HG03571 (cell line): ENCODE measurements at regions not wholly inside any gene's neighbourhood (a gene's known extent, or its start where the extent isn't known, plus 50 kb on each side); places are given as distances from the start of the nearest gene placed in this dataset.
"Not testable (repeated sequence)": the region's sequence is repeated elsewhere in the genome, so short reads cannot be mapped to it uniquely, and the experiment has no call there.

Experiments
- ATAC-seq: cut with Tn5 transposase; IDR thresholded peaks from one replicate; pipeline ENCODE4 v1.9.1; 2021; ENCODE audit not compliant: unreplicated experiment

DNA sequence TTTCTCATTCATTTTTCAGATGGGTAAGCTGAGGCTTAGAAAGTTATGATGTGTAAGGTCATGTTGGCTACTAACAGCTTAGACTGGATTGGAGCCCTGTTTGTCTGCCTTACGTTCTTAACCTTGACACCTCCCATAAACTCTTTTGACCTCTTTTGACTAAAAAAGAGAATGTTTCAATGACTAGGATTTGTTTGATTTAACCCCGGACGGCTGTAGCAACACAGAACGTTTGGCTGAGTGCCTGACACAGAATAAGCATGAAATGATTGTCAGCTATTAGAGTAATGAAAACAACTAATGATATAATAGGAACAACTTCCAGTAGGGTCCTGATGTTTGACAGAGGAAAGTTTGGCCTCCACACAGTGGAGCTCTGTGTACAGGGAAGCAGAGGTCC is 83.3 kb upstream of the PDZD8 start:
- no peak for ATAC-seq

DNA sequence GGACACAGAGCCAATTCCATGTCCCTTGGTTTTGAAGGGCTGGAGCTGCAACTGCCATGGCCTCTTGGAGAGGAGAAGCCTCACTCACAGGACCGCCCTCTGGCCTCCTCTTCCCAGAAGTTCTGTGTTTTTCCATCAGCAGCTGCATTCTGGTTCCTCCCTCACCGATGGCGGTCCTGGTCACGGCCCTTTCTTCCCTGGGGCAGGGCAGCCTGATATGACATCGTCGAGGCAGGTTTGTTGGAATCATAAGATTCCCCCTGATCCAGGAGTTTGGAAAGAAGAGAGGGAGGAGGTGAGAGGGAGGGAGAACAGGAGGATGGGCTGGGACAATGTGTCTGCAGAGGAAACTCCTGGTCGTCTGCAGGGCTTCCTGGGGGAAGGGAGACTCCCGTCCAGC is 82.7 kb upstream of the PDZD8 start:
- ATAC-seq, result no peak

DNA sequence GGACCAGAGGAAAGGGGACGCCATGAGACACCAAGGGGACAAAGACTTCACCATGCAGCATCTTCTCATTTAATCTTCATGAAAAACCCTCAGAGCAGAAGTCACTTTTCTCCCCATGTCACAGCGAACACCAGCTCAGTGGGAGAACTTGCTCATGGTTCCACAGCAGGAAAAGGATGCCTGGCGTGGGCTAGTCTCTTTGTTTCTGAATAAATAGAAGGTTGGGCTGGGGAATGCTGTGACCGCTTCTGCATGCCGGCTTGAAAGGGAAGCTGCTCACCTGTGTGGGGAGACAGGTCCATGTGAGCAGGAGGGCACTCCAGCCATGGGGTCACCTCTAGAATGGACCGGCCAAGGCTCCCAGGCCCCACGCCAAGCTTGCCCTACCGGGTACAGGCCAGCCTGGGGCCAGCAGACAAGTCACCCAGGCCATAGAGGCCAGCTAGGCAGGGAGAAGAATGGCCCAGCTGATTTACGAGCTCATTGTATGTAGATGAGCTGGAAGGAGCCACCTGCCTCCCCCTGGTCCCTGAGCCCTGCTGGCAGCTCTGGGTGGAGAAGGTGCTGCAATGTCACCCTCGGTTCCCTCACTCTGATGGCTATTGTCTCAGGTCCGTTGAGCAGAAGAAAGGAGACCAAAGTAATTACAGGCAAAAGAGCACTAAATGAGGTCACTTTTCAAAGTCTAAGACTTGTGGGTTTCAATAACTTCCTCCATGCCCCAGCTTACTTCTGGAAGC is 82.0 kb upstream of the PDZD8 start:
- no peak for ATAC-seq

DNA sequence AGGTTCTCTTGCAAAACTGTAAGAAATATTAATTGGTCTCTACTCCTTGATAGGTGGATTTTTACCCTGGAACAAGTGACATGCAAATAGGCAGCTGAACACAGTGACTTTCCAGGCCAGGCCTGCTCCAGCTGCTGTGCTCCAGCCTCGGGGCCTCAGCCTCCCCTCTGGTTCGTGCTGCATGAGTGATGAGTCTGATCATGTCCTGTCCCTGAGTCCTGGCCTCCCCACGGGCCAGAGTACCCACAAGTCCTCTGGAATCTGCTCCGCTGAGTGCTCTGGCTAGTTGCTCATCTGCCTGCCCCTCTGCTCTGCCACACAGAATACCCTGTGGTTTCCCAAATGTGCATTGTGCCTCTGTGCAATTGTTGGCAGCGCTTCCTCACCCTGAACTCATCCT is 80.1 kb upstream of the PDZD8 start:
- no peak for ATAC-seq

DNA sequence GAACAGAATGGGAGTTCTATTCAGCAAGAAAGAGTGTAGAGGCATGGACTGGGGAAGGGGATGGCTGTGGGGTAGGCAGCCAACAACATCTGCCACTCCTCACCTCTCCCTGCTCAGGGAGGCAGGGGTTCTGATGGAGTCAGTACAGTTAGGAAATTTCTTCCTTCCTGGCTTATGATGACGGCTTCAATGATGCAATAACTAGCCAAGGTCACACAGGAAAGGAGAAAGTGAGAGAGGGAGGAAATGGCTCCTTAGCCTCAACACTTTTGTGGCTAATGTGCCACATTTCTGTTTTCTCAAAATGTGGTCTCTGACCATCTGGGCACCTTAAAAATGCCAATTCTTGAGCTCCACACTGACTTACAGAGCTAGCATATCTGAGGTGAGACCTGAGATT is 79.3 kb upstream of the PDZD8 start:
- ATAC-seq, result no peak

DNA sequence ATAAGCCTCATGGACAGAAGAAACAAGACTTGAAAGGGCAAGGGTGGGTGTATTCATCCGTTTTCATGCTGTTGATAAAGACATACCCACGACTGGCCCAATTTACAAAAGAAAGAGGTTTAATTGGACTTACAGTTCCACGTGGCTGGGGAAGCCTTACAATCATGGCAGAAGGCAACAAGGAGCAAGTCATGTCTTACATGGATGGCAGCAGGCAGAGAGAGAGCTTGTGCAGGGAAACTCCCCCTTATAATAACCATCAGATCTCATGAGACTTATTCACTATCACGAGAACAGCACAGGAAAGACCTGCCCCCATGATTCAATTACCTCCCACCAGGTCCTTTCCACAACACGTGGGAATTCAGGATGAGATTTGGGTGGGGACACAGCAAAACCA is 78.2 kb upstream of the PDZD8 start:
- ATAC-seq, result not testable (repeated sequence)

DNA sequence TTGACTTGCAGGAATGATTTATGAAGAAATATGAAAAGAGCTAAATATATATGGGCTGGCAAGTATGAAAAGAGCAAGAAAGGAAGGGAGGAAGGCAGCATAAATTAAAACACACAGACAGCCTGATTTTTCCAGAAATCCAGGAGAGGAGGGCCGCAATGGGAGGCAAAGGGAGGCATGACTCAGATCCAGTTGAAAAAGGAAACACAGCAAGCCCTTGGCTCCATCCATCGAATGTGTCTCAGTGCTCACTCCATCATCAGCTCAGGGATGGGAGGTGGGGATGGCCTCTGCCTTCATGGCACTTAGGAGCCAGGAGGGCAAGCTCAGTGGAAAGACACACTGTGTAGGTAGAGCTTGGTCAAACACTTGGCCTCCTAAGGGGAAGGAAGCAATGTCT is 75.7 kb upstream of the PDZD8 start:
- ATAC-seq, result no peak

DNA sequence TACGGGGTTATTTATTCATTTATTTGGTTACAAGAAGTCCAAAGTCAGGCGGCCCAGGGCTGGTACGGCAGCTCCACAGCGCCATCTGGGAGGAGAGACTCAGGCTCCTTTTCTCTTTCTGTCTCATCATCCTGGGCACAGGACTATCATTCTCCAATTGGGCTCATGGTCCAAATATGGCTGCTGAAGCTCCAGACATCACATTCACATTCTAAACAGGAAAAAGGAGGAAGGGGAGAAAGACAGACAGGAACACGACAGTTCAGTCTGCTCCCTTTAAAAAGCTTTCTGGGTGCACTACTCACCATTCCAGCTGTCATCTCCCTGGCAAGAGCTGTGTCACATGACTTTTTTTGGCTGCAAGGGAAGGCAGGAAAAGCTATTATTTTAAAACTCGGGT is 74.4 kb upstream of the PDZD8 start:
- ATAC-seq, result no peak

DNA sequence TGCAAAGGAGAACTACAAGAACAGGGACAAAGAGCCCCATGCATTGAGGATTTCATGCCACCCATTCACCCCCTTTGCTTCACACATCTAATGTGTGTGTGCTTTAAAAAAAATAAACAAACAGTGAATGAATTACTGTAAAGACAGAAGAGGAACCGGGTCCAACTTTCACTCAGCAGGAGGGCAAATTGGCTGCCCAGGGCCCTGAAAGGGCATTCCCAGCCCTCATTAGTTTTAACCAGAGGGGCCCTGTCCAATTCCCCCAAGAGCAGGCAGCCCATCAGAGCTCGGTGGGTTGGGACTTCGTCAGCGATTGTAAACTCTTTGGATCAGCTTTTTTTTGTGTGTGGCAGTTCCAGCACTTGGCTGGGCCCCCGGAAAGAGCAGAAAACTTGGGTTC is 73.6 kb upstream of the PDZD8 start:
- no peak for ATAC-seq

DNA sequence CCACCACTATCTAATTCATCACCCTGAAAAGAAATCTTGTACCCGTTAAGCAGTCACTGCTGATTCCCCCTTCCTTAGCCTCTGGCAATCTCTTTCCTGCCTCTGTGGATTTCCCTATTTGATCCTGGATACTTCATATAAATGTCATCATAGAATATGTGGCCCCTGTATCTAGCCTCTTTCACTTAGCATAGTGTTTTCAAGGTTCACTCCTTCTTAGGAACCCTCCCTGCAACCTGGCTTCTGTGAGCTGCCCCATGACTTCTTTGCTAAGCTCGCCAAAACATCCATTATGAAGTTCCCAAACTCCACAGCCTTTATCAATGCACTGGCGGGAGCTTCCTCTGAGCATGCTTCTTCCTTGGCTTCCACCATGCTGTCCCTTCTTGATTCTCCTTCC is 70.8 kb upstream of the PDZD8 start:
- no peak for ATAC-seq

DNA sequence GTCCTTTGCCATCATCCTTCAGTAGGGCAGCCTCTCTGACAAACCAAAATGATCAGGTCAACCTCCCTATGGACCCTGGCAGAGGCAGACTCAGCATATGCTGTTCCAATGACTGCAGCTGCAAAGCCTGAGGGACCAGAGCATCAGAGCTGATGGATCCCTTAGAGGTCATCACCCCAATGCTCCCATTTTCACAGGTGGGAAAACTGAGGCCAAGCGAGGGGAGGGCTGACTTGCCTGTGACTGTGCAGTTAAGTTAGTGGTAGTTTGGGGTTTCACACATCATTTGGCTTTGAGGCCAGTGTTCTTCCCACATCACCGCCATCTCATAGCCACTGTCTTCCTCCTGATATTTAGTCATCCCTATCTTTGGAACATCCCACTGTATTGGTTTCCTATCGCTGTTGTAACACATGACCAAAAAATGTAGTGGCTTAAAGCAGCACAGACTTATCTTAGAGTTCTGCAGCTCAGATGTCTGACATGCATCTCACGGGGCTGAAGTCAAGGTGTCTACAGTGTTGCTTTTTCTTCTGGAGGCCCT is 69.3 kb upstream of the PDZD8 start:
- ATAC-seq, result no peak

DNA sequence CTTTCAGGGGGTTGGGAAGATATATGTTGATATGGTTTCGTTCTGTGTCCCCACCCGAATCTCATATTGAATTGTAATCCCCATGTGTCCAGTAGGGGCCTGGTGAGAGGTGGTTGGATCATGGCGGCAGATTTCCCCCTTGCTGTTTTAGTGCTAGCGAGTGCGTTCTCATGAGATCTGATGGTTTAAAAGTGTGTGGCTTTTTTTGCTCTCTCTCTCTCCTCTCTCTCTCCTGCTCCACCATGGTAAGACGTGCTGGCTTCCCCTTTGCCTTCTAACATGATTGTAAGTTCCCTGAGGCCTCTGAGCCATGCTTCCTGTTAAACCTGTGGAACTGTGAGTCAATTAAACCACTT is 68.4 kb upstream of the PDZD8 start:
- ATAC-seq, result no peak

DNA sequence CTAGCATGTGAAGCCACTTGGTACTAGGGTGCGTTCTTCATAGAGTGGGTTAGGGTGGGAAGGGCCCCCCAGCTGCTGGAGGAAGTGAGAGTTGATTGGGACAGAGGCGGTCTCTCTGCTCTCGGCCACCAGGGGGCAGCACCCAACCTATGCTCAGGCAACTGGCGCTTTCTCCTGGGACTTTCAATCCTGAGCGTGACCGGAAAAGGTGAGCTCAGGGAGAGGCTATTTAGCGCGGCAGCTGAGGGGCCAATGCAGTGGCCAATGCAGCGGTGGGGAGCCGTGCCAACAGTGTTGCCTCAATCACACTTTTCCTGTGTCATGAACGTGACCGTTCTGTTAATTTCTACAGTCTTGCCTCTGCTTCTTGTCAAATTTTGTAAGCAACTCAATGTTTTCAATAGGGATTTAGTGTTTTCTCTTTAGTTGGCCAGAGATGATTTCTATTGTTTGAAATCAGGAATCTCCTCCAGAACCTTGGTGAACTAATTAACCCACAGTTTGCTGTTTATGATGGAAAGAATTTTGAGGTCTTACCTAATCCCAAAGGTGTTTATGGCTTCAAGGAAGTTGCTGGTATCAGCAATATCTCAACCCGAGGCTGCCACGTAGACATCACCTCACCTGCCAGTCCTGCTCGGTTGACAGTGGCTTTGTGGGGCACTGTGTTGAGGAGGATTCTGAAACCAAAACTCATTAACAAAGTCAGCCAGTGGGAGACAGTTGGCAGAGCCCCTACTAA is 67.9 kb upstream of the PDZD8 start:
- ATAC-seq, result peak; percentile 52

DNA sequence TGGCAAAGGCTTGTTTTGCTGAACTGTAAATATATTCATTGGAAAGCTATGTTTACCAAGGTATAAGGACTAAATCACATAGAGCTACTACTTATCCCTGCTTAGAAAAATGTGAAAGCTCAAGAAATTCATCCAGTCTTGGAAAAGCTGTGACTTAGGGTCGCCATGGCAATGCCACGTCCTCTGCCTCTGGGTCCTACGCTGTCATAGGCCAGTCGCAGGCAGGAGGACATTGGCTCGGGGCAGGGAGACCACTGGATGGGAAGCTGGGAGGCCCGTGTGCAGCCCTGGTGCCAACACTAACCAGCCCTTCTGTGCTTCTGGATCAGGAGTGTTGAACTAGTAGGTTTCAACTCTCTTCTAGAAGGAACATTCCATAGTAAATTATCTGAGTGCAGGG is 67.3 kb upstream of the PDZD8 start:
- ATAC-seq, result no peak

DNA sequence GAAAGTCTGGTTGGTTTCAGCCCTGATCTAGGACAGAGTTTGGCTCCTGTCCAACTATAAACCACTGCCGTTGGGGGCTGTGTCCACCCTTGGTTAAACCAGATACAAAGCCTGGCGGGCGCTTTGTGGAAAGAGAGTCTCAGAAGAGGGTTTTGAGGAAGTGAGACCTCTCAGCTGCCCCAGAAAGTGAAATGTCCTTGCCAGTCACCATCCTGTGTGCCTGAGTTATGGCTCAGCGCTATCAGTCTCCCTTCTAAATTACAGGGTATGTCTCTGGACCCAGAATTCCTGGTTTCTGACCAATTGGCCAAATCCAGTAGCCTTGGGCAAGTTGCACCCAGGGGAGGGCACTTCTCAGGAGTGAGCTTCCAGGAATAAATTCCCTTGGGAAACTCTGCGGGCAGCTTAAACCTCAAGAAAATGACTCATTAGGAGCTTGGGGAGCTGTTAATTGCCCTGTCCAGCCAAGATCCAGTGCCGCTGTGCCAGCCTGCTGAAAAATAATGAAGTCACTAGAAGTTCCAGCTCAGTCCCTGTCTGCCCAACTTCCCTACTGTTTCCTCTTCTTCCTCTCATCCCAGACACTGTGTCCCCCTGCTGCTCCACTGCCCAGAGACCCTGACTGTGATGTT is 66.7 kb upstream of the PDZD8 start:
- ATAC-seq, result peak; percentile 78

DNA sequence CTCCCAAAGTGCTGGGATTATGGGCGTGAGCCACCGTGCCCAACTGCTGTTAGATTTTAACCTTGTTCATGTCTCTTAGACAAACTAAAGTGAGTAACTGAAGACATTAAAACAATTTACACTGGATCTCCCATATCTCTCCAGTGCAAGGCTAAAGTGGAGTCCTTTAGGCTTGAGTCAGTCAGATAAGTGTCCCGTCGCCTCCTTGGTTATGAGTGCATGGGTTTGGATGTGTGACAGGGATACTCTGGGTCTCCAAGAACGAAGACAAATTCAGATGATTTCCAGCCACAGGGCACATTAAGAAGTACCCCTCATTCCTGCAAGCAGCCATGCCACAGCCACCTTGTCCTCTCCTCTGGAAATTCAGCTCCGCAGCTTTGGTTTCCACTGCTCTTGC is 66.1 kb upstream of the PDZD8 start:
- no peak for ATAC-seq

DNA sequence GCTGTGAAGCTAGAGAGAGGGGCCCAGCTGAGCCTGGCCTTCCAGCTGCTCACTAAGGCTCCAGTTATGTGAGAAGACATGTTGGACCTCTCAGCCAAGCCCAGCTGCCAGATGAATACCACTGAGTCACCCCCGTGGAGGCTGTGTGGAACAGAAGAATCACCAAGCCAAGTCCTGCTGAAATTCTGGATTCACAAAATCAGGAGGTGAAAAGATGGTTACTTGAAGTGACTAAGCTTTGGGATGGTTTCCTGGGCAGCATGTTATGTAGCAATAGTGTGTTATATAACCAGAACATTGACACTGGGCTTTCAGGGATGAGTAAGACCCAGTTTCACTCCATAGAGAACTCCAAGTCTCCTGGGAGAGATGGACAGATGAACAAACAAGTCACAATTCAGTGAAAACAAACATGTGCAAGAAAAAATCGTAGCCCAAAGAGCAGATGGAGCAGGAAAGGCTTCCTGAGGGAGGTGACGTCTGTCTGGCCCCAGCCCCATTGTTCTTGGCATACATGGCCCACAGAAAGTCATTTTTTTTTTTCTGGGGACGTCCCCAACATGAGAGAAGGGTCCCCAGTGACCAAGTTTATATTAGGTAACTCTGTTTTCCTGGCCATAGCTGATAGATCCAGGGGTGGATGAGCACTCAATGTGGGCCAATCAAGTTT is 64.1 kb upstream of the PDZD8 start:
- ATAC-seq, result no peak

DNA sequence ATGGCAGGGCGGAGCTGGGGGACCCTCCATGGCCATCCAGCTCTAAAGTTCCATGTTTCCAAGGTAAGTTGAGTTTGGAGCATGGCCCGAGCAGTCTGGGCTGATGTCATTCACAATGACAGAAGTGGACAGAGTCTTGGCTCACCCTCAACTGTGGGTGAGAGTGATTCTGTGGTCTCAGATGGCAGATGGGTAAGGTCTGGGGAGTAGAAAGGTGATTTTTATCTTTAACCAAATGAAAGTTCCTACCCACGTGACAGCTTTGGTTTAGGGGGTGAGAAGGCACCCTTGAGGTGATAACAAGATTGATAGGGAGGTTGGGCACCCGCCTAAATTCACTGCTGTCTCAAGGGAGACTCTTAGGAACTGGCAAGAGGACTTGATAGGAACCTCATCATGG is 57.6 kb upstream of the PDZD8 start:
- no peak for ATAC-seq

DNA sequence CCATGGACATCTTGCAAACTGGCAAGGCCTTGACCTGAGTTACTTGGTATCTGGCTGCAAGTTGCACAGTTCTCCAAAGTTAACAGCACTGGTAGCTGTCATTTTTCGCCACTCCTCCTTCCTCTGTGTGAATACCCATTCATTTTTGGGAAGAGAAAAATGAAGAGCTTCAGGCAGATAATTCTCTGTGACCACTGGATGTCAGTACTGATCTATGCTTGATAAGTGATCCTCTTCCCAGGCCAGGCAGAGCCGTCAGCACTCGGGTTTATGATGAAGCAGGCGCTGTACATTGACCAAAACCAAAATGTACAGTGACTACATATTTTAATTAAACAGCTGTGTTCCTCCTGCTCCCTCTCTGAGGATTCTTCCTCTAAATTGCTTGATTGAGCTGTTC is 55.9 kb upstream of the PDZD8 start:
- ATAC-seq, result no peak

DNA sequence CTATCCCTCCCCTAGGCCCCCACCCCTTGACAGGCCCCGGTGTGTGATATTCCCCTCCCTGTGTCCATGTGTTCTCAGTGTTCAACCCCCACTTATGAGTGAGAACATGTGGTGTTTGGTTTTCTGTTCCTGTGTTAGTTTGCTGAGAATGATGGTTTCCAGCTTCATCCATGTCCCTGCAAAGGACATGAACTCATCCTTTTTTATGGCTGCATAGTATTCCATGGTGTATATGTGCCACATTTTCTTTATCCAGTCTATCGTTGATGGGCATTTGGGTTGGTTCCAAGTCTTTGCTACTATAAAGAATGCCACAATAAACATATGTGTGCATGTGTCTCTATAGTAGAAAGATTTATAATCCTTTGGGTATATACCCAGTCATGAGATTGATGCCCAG is 55.3 kb upstream of the PDZD8 start:
- ATAC-seq, result not testable (repeated sequence)

DNA sequence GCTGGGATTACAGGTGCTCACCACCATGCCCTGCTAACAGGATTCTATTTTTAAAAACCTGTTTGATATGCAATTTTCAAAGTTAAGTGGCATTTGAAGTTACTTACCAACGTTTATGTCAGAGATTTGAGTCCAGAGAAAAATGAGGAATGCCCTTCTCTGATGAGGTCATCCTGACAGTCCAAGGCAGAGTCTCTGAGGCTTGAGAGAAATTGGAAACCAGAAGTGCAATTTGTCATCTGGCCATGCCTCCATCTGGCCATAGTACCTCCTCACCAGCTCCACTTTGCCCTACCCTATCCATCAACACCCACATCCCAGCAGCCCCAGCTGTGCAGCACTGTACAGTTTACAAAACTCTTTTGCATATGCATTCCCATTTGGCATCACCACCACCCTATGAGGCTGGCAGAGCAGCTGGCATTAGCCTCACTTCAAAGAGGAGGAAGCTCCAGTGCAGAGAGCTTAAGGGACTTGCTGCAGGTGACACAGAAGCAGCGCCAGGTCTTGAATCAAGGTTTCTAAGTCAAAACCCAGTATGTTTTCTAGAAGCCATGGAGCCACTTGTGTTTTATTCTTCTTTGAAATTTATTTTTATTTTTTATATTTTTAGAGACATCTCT is 54.5 kb upstream of the PDZD8 start:
- ATAC-seq, result no peak
